GM10266 (cell line): ENCODE measurements at regions not wholly inside any gene's neighbourhood (a gene's known extent, or its start where the extent isn't known, plus 50 kb on each side); places are given as distances from the start of the nearest gene placed in this dataset.

ENCODE experiments used
- DNase-seq: peaks from one replicate; pipeline ENCODE4 v3.0.0; 2012; ENCODE audit errors: extremely low spot score
- TF ChIP-seq, protein P1 (sequence below): IDR thresholded peaks from 2 replicates; pipeline ENCODE4 v1.5.1; 2012; ENCODE audit warnings: mild to moderate bottlenecking, low read depth; ENCODE audit not compliant: control insufficient read depth, insufficient read depth; ENCODE audit errors: missing control alignments

DNA sequence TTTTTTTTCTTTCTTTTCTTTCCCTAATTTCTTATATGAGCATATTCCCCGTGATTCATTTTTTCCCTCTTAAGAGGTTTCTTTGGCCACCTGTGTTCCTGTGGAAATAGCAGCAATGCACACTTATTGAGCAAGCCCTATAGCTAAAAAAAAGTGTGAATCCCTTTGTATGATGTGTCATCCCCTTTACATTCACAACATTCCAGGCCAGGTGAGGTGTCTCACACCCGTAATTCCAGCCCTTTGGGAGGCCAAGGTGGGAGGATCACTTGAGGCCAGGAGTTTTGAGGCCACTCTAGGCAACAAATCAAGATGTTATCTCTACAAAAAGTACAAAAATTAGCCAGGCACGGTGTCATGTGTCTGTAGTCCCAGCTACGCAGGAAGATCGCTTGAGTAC, 700.4 kb upstream of the TBX3 start:
- no peak for DNase-seq
- TF ChIP-seq, protein P1, sequence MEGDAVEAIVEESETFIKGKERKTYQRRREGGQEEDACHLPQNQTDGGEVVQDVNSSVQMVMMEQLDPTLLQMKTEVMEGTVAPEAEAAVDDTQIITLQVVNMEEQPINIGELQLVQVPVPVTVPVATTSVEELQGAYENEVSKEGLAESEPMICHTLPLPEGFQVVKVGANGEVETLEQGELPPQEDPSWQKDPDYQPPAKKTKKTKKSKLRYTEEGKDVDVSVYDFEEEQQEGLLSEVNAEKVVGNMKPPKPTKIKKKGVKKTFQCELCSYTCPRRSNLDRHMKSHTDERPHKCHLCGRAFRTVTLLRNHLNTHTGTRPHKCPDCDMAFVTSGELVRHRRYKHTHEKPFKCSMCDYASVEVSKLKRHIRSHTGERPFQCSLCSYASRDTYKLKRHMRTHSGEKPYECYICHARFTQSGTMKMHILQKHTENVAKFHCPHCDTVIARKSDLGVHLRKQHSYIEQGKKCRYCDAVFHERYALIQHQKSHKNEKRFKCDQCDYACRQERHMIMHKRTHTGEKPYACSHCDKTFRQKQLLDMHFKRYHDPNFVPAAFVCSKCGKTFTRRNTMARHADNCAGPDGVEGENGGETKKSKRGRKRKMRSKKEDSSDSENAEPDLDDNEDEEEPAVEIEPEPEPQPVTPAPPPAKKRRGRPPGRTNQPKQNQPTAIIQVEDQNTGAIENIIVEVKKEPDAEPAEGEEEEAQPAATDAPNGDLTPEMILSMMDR: no peak

DNA sequence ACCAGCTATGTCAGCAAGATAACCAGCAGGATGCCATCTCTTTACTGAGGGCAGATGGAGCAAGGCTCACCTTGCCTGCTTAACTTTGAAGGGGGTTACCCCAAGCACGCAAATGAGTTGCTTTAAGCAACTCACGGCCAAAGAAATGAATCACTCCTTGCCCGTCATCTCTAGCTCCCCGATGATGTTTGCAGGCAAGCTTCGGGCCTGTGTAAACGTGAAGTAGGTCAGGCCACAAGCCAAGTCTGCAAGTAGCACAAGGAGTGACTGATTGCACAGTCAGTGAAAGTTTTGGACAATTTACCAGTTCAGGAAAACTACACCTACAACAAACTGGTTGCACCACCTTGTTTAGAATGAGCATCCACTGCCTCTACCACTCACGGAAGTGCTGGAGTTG, 699.7 kb upstream of the TBX3 start:
- TF ChIP-seq, protein P1: no peak
- DNase-seq: no peak

DNA sequence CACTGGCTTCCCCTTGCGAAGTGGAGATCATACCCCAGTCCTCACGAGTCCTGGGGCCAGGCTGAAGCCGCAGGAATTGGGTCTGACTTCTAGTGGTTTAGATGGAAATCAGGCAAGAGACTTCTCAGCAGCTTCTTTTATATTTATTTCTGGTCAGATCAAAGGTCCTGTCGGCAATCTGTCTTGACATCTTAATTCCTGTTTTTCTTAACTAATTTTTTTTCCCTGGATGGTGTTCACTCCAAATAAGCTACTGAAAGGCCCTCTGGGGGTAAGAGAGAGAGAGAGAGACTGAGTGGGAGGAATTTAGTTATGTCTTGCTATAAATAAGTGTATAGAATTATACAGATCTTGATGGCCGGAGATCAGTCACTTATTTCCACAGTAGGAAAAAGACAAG, 698.7 kb upstream of the TBX3 start:
- DNase-seq: no peak

DNA sequence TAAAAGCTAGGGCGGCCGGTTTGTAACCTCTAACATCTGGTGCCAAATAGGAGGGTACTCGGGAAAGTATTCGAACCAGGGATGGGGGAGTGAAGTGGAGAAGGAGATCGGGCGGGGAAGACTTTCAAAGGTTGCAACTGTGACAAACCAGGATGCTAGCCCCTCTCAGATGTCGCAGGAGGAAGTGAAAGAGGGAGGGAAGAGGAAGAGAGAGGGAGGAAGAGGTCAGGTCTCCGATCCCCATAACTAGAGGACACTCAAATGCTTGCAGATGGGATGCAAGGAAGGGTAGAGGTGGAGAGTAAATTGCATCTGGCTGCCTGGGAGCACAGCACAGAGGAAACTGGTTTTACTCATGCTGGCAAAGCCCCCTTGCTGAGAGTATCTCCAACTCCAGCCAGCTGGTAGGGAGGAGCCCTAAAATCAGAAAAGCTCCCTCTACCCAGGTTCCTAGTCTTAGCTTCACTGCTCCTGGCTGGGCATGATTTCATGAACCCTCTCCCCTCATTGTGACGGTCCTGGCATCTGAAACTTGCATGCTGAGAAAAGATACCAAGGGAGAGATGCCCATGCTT, 696.7 kb upstream of the TBX3 start:
- DNase-seq: no peak
- TF ChIP-seq, protein P1: no peak

More for the DNA sequence above, 698.7 kb upstream of the TBX3 start:
- TF ChIP-seq, protein P1: no peak

DNA sequence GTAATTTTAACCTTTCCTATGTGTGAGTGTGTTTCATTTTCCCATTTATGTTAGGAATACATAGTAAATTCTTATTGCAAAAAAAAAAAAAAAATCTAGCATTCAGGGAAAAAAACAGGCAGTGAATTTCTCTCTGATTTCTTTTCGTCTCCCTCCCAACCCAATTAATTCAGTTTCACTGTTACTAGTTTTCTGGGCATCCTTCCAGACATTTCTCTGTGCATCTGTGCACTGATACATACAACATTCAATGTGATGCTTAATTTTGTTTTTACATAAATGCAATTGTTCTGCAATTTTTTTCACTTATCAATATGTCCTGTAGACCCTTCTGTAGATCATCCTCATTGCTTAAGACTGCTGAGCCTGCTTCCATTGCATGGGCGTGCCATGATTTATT, 694.3 kb upstream of the TBX3 start:
- TF ChIP-seq, protein P1: no peak
- DNase-seq: no peak

DNA sequence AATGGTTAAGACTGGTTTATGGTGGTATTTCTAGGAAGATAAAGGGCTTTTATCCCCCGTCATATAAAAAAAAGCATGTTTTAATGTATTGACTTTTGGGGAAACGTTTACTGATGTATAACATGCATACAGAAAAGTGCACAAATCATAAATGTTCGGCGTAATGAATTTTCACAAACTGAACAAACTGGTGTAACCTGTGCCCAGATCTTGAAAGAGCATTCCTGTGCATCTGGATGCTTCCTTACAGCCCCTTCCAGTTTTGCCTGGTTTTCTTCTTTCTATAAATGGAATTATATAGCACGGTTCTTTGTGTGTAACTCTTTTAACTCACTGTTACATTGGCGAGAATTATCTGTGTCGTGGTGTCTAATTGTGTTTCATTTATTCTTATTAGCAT, 693.8 kb upstream of the TBX3 start:
- DNase-seq: no peak
- TF ChIP-seq, protein P1: no peak

DNA sequence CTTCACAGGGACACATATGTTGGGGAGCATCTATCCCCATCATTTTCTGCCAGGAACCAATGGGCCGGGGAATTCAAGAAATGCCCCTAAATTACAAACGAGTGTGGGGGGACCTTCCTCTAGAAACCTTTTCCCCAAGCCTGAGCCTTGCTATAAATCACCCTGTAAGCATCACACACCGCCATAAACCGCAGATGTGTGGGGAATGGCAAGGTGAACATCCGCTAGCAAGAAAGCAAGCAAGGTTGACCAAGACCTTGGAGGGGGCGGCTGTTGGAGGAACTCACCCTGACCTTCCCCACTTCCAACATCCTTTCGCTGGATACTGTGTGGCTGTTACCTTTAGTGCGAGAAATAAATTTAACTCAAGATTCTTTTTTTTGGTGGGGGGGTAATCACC, 693.3 kb upstream of the TBX3 start:
- TF ChIP-seq, protein P1: no peak
- no peak for DNase-seq
